ENCODE measurements at regions not wholly inside any gene's neighbourhood (a gene's known extent, or its start where the extent isn't known, plus 50 kb on each side); places are given as distances from the start of the nearest gene placed in this dataset.

DNA sequence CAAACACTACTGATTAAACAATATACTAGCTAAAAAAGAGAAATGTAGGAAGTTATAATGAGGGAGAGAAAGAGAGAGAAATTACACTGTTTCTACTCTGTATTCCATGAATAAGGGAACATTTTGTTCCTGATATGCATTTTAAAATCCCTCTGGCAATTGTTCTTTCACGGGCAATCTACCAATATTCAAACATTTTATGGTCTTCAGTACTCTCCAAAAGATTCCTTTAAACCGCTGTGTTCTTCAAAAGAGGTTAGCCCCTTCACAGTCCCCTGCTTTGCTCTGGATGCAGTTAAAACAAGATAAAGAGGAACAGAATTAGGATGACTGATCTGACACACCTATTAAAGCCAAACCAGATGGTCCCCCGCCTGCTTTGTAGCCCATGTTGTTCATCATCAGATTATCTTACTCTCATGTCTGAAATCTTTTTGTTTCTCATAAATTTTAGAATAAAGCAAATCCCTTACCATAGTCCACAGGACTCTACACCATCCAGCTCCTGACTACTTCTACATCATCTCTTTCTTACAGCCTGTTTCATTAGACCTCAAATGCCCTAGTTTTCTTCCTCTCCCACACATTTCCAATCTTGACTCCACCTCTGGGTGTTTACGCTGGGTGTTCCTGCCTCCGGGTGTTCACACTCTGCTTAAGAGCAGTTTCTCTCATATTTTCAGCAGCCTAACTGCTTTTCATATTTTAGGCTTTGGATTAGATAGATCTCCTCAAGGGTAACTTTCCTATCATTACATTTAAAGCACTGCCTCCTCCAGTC is 399.7 kb downstream of the COL12A1 start:
- Histone ChIP-seq H3K79me2 (replicated peaks; ENCODE audit: insufficient read depth, low read length) (no peaks in the 10 kb centered on the region), H3K27me3 (ENCODE audit: insufficient read depth, low read depth, low read length) (no peaks in the 10 kb centered on the region), H3K9me3 (ENCODE audit: low read length) (no peaks in the 10 kb centered on the region), H3K4me2 (ENCODE audit: low read length) (no peak overlapping the region), H3K27ac (ENCODE audit: low read length) (no peak overlapping the region), H3K4me3 (ENCODE audit: low read length) (no peak overlapping the region), H3F3A (ENCODE audit: insufficient read depth, low read length, poor library complexity, severe bottlenecking) (no peaks in the 10 kb centered on the region), H4K20me1 (ENCODE audit: insufficient read depth) (no peaks in the 10 kb centered on the region), H3K9ac (ENCODE audit: low read length) (no peak overlapping the region), H2AFZ (ENCODE audit: low read depth, low read length) (no peak overlapping the region), H3K36me3 (ENCODE audit: insufficient read depth, low read length) (no peaks in the 10 kb centered on the region), H3K9me2 (ENCODE audit: insufficient read depth, low read length) (no peaks in the 10 kb centered on the region)
- TF ChIP-seq, protein P1, sequence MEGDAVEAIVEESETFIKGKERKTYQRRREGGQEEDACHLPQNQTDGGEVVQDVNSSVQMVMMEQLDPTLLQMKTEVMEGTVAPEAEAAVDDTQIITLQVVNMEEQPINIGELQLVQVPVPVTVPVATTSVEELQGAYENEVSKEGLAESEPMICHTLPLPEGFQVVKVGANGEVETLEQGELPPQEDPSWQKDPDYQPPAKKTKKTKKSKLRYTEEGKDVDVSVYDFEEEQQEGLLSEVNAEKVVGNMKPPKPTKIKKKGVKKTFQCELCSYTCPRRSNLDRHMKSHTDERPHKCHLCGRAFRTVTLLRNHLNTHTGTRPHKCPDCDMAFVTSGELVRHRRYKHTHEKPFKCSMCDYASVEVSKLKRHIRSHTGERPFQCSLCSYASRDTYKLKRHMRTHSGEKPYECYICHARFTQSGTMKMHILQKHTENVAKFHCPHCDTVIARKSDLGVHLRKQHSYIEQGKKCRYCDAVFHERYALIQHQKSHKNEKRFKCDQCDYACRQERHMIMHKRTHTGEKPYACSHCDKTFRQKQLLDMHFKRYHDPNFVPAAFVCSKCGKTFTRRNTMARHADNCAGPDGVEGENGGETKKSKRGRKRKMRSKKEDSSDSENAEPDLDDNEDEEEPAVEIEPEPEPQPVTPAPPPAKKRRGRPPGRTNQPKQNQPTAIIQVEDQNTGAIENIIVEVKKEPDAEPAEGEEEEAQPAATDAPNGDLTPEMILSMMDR (IDR thresholded peaks at IDR 0.05; ENCODE audit: poor library complexity, severe bottlenecking) = no peak
- TF ChIP-seq RAD21 (conservative IDR thresholded peaks at IDR 0.05) = no peak
- TF ChIP-seq POLR2AphosphoS5 (IDR thresholded peaks at IDR 0.05) = no peak
- TF ChIP-seq EP300 (conservative IDR thresholded peaks at IDR 0.05; ENCODE audit: poor library complexity, severe bottlenecking) = no peak
- TF ChIP-seq TAF1 (IDR thresholded peaks at IDR 0.05; ENCODE audit: low read depth) = no peak
- TF ChIP-seq EZH2 (IDR thresholded peaks at IDR 0.05; ENCODE audit: borderline replicate concordance, insufficient read depth, low read length, poor library complexity, severe bottlenecking) = no peak
- TF ChIP-seq, protein P2, sequence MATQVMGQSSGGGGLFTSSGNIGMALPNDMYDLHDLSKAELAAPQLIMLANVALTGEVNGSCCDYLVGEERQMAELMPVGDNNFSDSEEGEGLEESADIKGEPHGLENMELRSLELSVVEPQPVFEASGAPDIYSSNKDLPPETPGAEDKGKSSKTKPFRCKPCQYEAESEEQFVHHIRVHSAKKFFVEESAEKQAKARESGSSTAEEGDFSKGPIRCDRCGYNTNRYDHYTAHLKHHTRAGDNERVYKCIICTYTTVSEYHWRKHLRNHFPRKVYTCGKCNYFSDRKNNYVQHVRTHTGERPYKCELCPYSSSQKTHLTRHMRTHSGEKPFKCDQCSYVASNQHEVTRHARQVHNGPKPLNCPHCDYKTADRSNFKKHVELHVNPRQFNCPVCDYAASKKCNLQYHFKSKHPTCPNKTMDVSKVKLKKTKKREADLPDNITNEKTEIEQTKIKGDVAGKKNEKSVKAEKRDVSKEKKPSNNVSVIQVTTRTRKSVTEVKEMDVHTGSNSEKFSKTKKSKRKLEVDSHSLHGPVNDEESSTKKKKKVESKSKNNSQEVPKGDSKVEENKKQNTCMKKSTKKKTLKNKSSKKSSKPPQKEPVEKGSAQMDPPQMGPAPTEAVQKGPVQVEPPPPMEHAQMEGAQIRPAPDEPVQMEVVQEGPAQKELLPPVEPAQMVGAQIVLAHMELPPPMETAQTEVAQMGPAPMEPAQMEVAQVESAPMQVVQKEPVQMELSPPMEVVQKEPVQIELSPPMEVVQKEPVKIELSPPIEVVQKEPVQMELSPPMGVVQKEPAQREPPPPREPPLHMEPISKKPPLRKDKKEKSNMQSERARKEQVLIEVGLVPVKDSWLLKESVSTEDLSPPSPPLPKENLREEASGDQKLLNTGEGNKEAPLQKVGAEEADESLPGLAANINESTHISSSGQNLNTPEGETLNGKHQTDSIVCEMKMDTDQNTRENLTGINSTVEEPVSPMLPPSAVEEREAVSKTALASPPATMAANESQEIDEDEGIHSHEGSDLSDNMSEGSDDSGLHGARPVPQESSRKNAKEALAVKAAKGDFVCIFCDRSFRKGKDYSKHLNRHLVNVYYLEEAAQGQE (IDR thresholded peaks at IDR 0.05; ENCODE audit: borderline replicate concordance) = no peak
- TF ChIP-seq MXI1 (conservative IDR thresholded peaks at IDR 0.05; ENCODE audit: poor library complexity, severe bottlenecking) = no peak

DNA sequence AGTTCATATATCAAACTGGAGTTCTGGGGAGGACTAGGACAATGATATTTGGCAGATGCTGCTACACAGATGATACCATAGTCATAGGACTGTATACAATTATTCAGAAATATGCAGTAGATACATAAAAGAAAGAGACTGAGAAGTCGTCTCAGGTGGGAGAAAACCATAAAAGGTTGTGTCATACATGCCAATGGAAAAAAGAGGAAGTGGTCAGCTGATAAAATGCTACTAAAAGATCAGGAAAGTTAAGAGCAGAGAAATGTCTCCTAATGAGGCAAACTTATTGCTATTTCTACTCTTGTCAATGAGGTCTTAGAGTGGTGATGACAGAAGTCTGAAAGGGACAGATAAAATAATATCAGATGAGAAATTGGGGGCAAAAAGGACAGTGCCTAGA is 407.6 kb downstream of the COL12A1 start:
- no peaks in the 10 kb centered on the region for H3K9me2 ChIP-seq (ENCODE audit: insufficient read depth, low read length)
- no peak overlapping the region for H3K4me3 ChIP-seq (ENCODE audit: low read length)
- no peaks in the 10 kb centered on the region for H3K79me2 ChIP-seq (replicated peaks; ENCODE audit: insufficient read depth, low read length)
- no peaks in the 10 kb centered on the region for H4K20me1 ChIP-seq (ENCODE audit: insufficient read depth)
- H3K27ac ChIP-seq (ENCODE audit: low read length) = no peak overlapping the region
- no peaks in the 10 kb centered on the region for H3K27me3 ChIP-seq (ENCODE audit: insufficient read depth, low read depth, low read length)
- H3F3A ChIP-seq (ENCODE audit: insufficient read depth, low read length, poor library complexity, severe bottlenecking) = no peaks in the 10 kb centered on the region
- H3K36me3 ChIP-seq (ENCODE audit: insufficient read depth, low read length) = no peaks in the 10 kb centered on the region
- H3K9me3 ChIP-seq (ENCODE audit: low read length) = no peaks in the 10 kb centered on the region
- TF ChIP-seq SMC3 (conservative IDR thresholded peaks at IDR 0.05; ENCODE audit: poor library complexity) (no peak), EZH2 (IDR thresholded peaks at IDR 0.05; ENCODE audit: borderline replicate concordance, insufficient read depth, low read length, poor library complexity, severe bottlenecking) (no peak), MXI1 (conservative IDR thresholded peaks at IDR 0.05; ENCODE audit: poor library complexity, severe bottlenecking) (no peak), RAD21 (conservative IDR thresholded peaks at IDR 0.05) (no peak), POLR2AphosphoS5 (IDR thresholded peaks at IDR 0.05) (no peak), TAF1 (IDR thresholded peaks at IDR 0.05; ENCODE audit: low read depth) (no peak)
- TF ChIP-seq, protein P2 (IDR thresholded peaks at IDR 0.05; ENCODE audit: borderline replicate concordance) = no peak
- TF ChIP-seq, protein P1 (IDR thresholded peaks at IDR 0.05; ENCODE audit: poor library complexity, severe bottlenecking) = no peak
- H2AFZ ChIP-seq (ENCODE audit: low read depth, low read length) = no peak overlapping the region
- no peak overlapping the region for H3K4me2 ChIP-seq (ENCODE audit: low read length)
- no peak overlapping the region for H3K9ac ChIP-seq (ENCODE audit: low read length)

Measured in neural cell (in vitro differentiated cells).